GM19463 (cell line): ENCODE measurements at regions not wholly inside any gene's neighbourhood (a gene's known extent, or its start where the extent isn't known, plus 50 kb on each side); places are given as distances from the start of the nearest gene placed in this dataset.

ENCODE experiments used
- ATAC-seq: cut with Tn5 transposase; IDR thresholded peaks from one replicate; pipeline ENCODE4 v1.9.1; 2021; ENCODE audit warnings: mild to moderate bottlenecking, moderate library complexity; ENCODE audit not compliant: unreplicated experiment

DNA sequence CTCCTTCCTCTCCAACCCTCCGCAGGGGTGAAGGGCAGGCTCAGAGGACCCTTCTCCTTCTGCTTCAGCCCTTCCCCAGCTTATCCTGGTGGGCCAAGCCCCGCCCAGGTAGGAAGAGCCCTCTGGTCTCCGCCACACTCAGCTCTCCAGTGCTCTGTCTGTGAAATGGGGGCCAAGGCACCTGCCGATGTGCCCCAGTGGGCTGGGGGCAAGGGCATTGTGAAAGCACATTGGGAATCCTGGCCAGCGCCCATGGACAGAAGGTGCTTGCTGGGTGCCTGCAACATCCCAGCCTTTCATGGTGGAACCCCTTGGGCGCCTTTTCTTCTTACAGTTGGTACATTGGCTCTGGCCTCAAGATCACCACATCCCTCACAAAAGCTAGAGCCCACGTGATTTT lies 150.8 kb downstream of the INHBB start:
- no peak for ATAC-seq

DNA sequence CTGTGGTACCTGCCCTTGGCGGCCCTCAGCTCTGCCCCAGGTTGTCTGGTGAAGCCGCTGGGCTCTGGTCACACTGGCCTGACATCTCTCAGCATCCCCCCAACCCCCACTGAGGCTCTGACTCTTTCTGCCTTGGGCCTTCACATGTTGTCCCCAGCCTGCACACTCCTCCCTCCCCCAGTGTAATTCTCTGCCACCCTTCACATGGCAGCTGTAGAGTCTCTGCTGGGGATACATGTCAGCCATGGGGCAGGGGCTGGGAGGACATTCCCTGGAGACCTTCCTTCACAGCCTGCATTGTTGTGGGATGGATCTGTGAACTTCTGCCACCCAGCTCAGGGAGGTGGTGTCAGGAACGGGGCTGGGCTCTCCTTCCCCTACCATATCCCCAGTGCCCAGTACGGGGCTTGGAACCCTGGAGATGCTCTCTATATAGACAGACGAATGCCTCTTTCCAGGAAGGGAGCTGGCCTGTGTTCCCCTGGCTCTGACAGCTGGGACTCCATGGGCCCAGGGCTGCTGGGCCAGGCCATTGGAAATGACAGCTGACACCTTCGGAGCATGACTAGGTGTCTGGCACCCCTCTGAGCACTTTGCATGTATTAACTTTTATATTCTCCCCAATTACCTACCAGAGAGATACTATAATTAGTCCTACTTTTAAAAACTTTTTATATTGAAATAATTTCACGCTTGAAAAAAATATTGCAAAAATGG lies 151.5 kb downstream of the INHBB start:
- ATAC-seq, result no peak

DNA sequence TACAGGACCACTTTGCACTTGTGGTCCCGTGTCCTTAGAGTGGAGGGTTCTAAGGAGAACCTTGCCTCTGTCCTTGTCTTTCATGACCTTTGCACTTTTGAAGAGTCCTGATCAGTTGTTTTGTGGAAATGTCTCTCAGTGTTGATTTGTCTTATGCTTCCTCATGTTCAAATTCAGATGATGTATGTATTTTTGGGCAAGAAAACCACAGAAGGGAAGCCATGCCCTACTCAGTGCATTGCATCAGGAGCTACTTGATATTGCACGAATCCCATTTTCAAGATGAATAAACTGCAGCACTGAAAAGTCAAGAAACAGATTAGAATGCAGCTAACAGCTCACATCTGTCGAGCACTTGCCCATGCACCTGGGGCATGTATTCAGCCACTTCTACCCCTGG lies 152.2 kb downstream of the INHBB start:
- ATAC-seq, result no peak

GRCh38 chr2:120498576-120499394 lies 152.8 kb downstream of the INHBB start:
- no peak for ATAC-seq

- ATAC-seq, result no peak
These were observed 154.0 kb downstream of the INHBB start for GRCh38 chr2:120499784-120500495.

DNA sequence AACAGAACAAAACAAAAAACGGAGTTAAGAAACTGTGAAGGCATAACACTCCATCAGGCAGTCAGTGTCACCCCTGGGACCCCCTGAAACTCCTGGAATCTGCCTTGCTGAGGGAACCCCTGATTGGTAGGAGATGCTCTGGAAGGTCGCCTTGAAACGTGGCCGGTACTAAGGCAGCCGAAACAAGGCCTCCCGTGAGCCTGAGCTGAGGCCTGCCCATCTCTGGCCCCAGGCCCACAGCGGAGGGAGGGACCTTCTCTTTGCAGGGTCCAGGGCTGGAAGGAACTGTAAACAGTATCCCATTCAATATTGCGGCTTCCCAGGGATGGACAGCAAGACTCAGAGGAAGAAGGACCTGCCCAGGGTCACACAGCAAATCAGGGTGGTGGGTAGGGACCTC lies 155.7 kb downstream of the INHBB start:
- no peak for ATAC-seq

DNA sequence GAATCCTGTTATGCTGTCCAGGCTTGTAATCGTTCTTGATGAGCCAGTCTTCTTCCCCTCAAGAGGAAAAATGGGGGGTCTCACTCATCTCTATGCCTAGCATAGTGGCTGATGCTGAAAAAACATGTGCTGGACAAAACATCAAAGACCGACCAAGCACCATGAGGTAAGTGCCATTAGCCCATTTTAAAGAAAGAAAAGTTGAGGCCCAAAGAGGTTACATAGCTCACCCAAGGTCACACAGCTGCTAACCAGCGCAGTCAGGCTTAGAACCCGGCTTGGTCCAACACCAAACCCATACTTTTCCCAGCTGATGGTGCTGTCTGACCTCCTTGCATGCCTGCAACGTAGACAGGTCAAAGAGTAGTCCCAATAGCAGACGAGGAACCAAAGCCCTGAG lies 156.4 kb downstream of the INHBB start:
- ATAC-seq, result no peak

GRCh38 chr2:120502761-120503160 lies 156.8 kb downstream of the INHBB start:
- no peak for ATAC-seq

- no peak for ATAC-seq
These were observed 157.4 kb downstream of the INHBB start for GRCh38 chr2:120503206-120503792.

GRCh38 chr2:120503793-120504571 lies 158.0 kb downstream of the INHBB start:
- ATAC-seq, result no peak

DNA sequence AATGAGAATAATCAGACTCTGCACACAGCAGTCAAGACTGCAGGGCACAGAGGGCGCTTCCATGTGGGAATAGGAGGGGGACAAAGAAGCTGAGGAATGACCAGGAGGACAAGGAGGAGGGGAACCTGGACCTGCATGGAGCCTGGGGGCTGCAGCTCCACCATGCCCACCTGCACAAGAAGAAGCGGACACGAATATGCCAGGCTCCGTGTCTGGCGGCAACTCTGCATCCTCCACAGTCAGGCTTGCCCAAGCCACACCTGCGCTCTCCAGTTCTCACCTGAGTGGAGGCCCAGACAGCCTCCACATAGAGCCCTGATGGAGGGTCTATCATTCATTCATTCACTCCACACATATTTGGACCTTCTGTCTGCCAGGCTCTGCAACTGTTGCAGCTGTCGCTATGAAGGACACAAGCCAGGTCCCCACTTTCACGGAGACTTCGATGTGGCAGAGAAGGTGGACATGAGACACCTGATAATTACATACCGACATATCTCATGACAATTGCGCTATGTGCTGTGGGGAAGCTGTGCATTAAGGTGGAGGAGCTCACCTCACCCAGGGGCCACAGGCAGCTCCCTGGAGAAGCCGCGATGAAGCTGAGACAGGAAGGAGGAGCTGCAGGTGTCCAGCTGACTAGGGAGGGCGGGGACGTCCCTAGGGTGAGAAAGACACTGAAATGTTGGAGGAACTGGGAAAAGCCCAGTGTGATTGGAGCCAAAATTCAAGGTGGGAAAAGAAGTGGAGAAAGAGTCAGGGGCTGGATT lies 159.2 kb downstream of the INHBB start:
- no peak for ATAC-seq

DNA sequence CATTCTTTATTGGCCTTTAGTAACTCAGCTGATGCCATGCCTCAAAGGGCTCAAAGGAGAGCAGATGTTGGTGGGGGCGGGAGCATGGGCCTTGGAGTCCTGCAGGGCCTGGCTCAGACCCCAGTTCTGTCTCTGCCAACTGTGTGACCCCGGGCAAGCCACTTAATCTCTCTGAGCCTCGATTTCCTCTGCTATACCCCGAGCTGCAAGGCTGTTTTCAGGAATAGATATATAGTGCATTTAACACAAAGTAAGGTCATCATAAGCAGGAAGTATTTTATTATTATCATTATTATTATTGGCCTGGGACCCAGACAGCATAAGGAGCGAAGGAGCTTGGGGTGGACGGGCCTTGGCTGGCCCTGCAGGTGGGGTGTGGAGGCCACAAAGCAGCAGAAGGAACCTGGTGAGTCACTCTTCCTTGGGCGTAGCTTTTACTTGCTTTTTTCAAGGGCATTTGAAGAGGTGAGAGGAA lies 162.7 kb downstream of the INHBB start:
- no peak for ATAC-seq

DNA sequence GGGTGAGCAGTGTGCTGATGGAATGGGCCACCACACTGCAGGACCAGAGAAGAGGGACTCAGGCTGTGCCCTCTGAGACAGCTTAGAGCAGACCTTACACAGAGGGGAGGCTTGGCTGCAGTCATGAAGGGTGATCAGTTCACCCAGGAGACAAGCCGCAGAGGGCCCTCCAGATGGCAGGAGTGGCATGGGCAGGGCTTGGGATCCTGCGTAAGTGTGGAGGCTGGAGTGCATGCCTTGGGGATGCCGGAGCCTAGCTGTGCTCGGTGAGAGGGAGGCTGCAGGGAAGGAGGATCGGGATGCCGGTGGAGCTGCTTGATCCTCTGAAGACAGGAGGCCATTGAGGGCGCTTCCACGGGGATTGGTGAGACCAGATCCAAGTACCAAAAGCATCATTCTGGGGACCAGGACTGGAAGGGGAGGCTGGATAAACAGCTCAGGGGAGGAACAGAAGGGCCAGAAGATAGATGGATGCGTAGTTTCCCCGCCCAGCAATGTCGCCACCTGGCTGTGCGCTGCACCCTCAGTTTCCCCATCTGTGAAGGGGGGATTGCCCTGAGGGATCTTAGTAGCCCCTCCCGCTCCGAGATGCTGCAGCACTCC lies 163.4 kb downstream of the INHBB start:
- ATAC-seq, result no peak

DNA sequence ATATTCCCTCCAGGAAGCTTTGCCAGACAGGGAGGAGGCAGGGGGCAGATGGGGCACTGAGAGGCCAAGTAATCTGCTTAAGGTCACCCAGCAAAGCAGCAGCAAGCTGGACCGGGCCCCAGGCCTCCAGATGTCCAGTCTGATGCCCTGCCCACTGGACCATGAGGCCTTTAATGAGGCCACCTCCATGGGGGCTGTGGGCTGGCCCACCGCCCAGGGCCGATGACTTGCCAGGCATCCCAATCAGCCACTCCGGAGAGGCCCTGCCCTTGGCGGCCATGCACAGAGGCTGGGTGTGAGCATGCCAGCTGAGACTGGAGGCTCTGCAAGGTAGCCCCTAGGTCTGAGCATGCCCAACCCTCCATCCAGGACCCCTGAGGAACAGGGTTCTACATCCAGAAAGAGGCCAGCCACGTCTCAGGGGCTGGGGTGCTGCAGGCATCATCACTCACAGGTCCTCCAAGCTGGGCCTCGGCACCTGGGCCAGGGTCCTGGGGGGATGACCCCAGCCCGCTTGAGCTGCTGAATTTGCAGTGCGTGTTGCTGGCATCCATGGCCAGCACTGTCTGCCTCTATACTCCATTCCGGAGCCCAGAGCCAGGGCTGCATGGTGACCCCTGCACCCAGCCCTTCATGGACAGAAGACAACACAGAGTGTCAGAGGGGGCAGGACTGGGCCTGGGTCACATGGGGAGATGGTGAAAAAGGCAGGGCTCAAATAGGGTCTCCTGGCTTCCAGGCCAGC lies 164.2 kb downstream of the INHBB start:
- no peak for ATAC-seq

GRCh38 chr2:120510751-120511395 lies 164.9 kb downstream of the INHBB start:
- no peak for ATAC-seq

- no peak for ATAC-seq
These were observed 165.6 kb downstream of the INHBB start for GRCh38 chr2:120511536-120511935.

DNA sequence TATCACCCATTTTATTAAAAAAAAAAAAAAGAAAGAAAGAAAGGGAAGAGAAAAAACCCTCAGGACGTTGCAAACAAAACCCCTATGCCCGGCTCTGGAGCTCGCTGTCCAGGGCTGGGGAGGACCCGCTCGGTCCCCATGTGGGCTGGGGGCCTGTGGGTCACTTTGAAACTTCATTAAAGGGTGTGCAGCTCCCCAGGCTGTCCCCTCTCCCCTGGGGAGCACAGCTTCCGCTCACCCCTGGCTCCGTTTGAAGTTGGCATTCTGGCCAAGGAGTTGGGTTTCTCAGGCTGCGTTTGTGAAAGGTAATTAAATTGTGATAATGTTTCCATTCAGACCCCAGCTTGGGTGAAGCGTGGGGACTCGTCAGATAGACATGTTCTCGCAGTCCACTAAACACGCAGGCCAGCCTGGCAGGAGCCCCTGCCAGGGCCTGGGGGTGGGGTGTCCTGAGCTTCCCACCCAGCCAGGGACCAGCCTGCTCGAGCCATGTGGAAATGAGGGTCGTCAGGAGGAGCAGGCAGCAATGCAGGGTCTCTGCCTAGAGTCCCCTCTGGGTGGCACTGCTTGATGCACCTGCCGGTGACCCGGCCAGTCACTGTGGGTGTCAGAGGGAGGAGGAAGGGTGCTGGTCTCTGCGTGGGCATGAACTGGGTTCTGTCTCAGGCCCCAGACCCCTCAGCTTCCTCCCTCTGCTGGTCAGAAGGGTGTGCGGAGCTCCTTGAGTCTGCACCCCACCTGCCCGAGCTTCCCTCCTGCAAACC lies 166.2 kb downstream of the INHBB start:
- ATAC-seq, result no peak
